KMS-11 (cell line): ENCODE measurements at regions not wholly inside any gene's neighbourhood (a gene's known extent, or its start where the extent isn't known, plus 50 kb on each side); places are given as distances from the start of the nearest gene placed in this dataset.
A peak's percentile ranks its signal among the peaks of the same experiment; 100 is the strongest.

Source experiments
- H2AFZ ChIP-seq: fragments of 200-600 bp; sonication (generic); 2 replicates; pipeline ENCODE4 v1.6.1; 2016; ENCODE audit warnings: antibody characterized with exemption, mixed run types, low read depth
- H3K27ac ChIP-seq: fragments of 200-600 bp; sonication (generic); 2 replicates; pipeline ENCODE4 v1.6.1; 2016; ENCODE audit warnings: mild to moderate bottlenecking, mixed run types
- H3K27me3 ChIP-seq: fragments of 200-600 bp; sonication (generic); 2 replicates; pipeline ENCODE4 v1.6.1; 2017; ENCODE audit warnings: mild to moderate bottlenecking, low read depth, mixed run types, moderate library complexity; ENCODE audit not compliant: insufficient read depth
- H3K36me3 ChIP-seq: fragments of 200-600 bp; sonication (generic); 2 replicates; pipeline ENCODE4 v1.6.1; 2017; ENCODE audit warnings: mild to moderate bottlenecking, mixed run types; ENCODE audit not compliant: insufficient read depth
- H3K4me1 ChIP-seq: fragments of 200-600 bp; sonication (generic); 2 replicates; pipeline ENCODE4 v1.6.1; 2016; ENCODE audit warnings: mild to moderate bottlenecking, low read depth, mixed run types; ENCODE audit not compliant: poor library complexity, severe bottlenecking
- H3K4me2 ChIP-seq: fragments of 200-600 bp; sonication (generic); 2 replicates; pipeline ENCODE4 v1.7.0; 2016; ENCODE audit warnings: mild to moderate bottlenecking, mixed run types
- H3K4me3 ChIP-seq: fragments of 200-600 bp; sonication (generic); IDR thresholded peaks from 2 replicates; pipeline ENCODE4 v1.6.1; 2017; ENCODE audit warnings: low read depth, low read length, mixed read lengths; ENCODE audit not compliant: insufficient read depth
- H3K79me2 ChIP-seq: fragments of 200-600 bp; sonication (generic); 2 replicates; pipeline ENCODE4 v1.6.1; 2016; ENCODE audit warnings: low read depth, mixed run types; ENCODE audit not compliant: insufficient read depth
- H3K9ac ChIP-seq: fragments of 200-600 bp; sonication (generic); 2 replicates; pipeline ENCODE4 v1.6.1; 2016; ENCODE audit warnings: mild to moderate bottlenecking, mixed run types
- H4K20me1 ChIP-seq: fragments of 200-600 bp; sonication (generic); 2 replicates; pipeline ENCODE4 v1.6.1; 2016; ENCODE audit warnings: mild to moderate bottlenecking, mixed run types; ENCODE audit not compliant: insufficient read depth
- TF ChIP-seq, protein P1 (sequence below): fragments of 200-600 bp; sonication (generic); conservative IDR thresholded peaks from 2 replicates; pipeline ENCODE4 v1.6.1; 2017; ENCODE audit warnings: low read depth, mild to moderate bottlenecking, antibody characterized with exemption, low read length, moderate library complexity, mixed read lengths

DNA sequence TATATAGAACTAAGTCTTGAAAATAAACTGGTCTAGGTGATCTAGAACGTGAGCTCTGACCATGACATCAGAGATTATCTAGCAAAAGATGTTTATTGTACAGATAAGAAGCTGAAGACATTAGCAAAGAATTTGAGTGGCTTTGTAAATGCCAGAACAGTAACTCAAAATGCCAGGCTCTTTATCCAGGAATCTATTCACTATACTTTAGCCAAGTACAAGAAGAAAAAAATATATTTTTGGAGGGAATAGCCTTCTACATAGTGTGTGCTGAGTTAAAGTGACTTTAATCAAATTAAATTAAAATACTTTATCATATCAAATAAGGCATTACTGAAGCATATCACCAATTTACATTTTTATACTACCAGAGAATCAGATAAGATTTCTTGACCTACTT is 132.6 kb upstream of the ITGA1 start:
- TF ChIP-seq, protein P1, sequence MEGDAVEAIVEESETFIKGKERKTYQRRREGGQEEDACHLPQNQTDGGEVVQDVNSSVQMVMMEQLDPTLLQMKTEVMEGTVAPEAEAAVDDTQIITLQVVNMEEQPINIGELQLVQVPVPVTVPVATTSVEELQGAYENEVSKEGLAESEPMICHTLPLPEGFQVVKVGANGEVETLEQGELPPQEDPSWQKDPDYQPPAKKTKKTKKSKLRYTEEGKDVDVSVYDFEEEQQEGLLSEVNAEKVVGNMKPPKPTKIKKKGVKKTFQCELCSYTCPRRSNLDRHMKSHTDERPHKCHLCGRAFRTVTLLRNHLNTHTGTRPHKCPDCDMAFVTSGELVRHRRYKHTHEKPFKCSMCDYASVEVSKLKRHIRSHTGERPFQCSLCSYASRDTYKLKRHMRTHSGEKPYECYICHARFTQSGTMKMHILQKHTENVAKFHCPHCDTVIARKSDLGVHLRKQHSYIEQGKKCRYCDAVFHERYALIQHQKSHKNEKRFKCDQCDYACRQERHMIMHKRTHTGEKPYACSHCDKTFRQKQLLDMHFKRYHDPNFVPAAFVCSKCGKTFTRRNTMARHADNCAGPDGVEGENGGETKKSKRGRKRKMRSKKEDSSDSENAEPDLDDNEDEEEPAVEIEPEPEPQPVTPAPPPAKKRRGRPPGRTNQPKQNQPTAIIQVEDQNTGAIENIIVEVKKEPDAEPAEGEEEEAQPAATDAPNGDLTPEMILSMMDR = no peak
- no peaks in the 10 kb centered on the region for H3K79me2 ChIP-seq
- H3K36me3 ChIP-seq = no peaks in the 10 kb centered on the region

DNA sequence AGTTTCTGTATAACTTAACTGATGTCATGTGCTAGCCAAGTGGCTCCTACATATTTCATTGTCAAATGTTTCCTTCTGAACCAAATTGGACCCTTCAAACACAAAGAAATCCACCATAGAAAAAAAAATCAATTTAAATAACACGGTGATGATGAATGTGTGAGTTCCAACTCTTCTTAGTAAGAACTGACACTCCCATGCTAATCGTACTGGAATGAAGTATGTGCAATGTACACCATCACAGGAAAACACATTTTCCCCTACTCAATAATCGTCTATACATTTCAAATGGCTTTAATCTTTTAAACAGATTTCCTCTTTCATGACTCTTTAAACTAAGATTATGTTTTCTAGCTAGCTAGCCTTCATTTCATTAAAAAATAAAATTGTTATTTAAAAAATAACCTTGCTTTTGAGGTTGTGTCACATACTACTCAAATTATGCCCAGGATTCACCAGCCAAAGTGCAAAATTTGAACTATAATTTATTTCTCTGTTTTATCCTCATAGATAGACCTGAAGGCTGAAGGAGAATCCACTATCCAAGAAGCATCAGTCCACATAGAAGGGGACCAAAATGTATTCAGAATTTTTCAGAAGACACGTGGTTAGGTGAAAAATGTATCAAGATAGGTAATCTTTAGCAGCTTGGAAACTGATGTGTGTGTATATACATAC is 131.0 kb upstream of the ITGA1 start:
- TF ChIP-seq, protein P1 = no peak
- H3K27ac ChIP-seq = no peak overlapping the region
- no peak overlapping the region for H3K4me2 ChIP-seq
- H3K36me3 ChIP-seq = no peaks in the 10 kb centered on the region
- no peak overlapping the region for H3K9ac ChIP-seq
- H3K27me3 ChIP-seq = no peaks in the 10 kb centered on the region
- H4K20me1 ChIP-seq = no peaks in the 10 kb centered on the region
- no peak overlapping the region for H3K4me3 ChIP-seq
- 0 out of 2 replicates have a peak overlapping the region, but pooled peaks have one; percentile 22 for H2AFZ ChIP-seq
- H3K4me1 ChIP-seq = no peaks in the 10 kb centered on the region
- no peaks in the 10 kb centered on the region for H3K79me2 ChIP-seq

More for the DNA sequence above, 132.6 kb upstream of the ITGA1 start:
- Histone ChIP-seq H3K27ac (no peak overlapping the region), H3K4me2 (no peak overlapping the region), H3K4me1 (no peaks in the 10 kb centered on the region), H3K27me3 (no peaks in the 10 kb centered on the region), H4K20me1 (no peaks in the 10 kb centered on the region), H2AFZ (no peak overlapping the region), H3K9ac (no peak overlapping the region), H3K4me3 (no peak overlapping the region)

DNA sequence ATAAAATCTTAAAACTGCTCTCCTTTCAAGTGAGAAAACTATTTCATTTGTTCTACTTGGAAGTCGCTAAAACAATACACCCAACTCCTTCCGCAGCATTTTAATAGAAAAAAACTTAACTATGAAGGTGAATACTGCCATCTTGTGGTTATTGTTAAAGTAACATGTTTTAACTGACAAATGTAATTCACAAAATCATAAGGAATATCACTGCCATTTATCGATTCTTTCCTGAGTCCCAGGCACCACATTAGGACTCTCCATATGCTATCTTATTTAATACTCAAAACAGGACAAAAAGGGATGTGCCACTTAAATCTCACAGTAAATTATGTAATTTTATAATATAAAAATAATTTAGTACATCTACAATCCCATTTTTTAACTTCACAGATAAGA is 130.5 kb upstream of the ITGA1 start:
- H3K79me2 ChIP-seq = no peaks in the 10 kb centered on the region
- no peaks in the 10 kb centered on the region for H4K20me1 ChIP-seq
- no peak overlapping the region for H3K9ac ChIP-seq
- no peaks in the 10 kb centered on the region for H3K27me3 ChIP-seq
- H3K4me1 ChIP-seq = no peaks in the 10 kb centered on the region
- H3K27ac ChIP-seq = no peak overlapping the region
- H3K4me3 ChIP-seq = no peak overlapping the region
- TF ChIP-seq, protein P1 = peak; percentile 86
- no peaks in the 10 kb centered on the region for H3K36me3 ChIP-seq
- H3K4me2 ChIP-seq = no peak overlapping the region
- 0 out of 2 replicates have a peak overlapping the region, but pooled peaks have one; percentile 22 for H2AFZ ChIP-seq

DNA sequence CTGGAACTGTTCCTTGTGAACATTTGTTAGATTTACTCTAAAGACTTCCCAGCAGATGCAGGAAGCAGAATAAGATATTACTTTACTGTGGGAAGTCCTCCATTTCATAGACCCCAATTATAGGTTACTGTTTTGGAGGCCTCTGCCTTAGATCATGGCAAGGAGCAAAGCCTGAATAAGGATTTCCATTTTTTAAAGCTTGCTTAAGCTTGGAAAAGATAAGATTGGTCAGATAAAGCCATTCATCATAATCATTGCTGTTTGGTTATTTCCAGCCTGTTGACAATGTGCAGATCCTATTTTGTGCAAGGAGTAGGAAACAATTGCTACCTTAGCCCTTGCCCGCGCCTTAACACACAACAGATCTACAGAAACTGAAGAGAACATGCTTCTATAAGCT is 129.5 kb upstream of the ITGA1 start:
- TF ChIP-seq, protein P1 = no peak
- Histone ChIP-seq H3K27me3 (no peaks in the 10 kb centered on the region), H3K36me3 (no peaks in the 10 kb centered on the region), H3K4me1 (no peaks in the 10 kb centered on the region), H3K4me3 (no peak overlapping the region), H3K27ac (no peak overlapping the region), H3K79me2 (no peaks in the 10 kb centered on the region), H3K4me2 (no peak overlapping the region), H2AFZ (no peak overlapping the region), H3K9ac (no peak overlapping the region), H4K20me1 (no peaks in the 10 kb centered on the region)
